ENCODE measurements at regions not wholly inside any gene's neighbourhood (a gene's known extent, or its start where the extent isn't known, plus 50 kb on each side); places are given as distances from the start of the nearest gene placed in this dataset.
A peak's percentile ranks its signal among the peaks of the same experiment; 100 is the strongest.

GRCh38 chr6:11313207-11313606 lies 80.7 kb upstream of the NEDD9 start:
- 100% methylated on average over 1 of the region's 1 CpG for WGBS (ENCODE audit: insufficient coverage)
- Mint-ChIP-seq H3K4me1 (peaks cover 39% of the 10 kb centered on the region), H3K27ac (no peak overlapping the region), H3K36me3 (peaks cover 41 to 53% of the 10 kb centered on the region in 2 donors), H3K27me3 (ENCODE audit: low read depth in 3 of 3) (peaks cover 0 to 1% (median 0%) of the 10 kb centered on the region in 3 donors), H3K9me3 (peaks cover 0 to 6% (median 0%) of the 10 kb centered on the region in 7 donors), H3K4me3 (no peak overlapping the region)
- H3K27ac ChIP-seq (ENCODE audit: low read depth in 1 of 2, low read length in 2 of 2) = no peak overlapping the region
- DNase-seq = no peak
- no peak overlapping the region for H2AFZ ChIP-seq (ENCODE audit: insufficient read depth, low read depth, low read length, poor library complexity, severe bottlenecking)
- H3K36me3 ChIP-seq (replicated peaks in 1 of 2; ENCODE audit: control insufficient read depth in 1 of 2, insufficient read depth in 2 of 2, low read length in 2 of 2) = peaks cover 0 to 34% of the 10 kb centered on the region in 2 donors
- peaks cover 14 to 21% of the 10 kb centered on the region in 2 donors for H3K4me1 ChIP-seq (ENCODE audit: control insufficient read depth in 1 of 2, insufficient read depth in 2 of 2, low read length in 2 of 2)
- no peaks in the 10 kb centered on the region for H3K79me2 ChIP-seq (ENCODE audit: insufficient read depth, low read length)
- intact Hi-C loops (cut with micrococcal nuclease) = loop anchor here in 1 of 2 donors (10.0 kb wide), 2 partner anchors 262 to 1992 kb away; no protein-coding TSS in a partner anchor
- H3K4me2 ChIP-seq (replicated peaks; ENCODE audit: extremely low read depth, low read length, poor library complexity, severe bottlenecking) = no peak overlapping the region
- H3K4me3 ChIP-seq (replicated peaks in 1 of 3; ENCODE audit: low read depth in 2 of 3, low read length in 3 of 3) = no peak overlapping the region
- H3K9ac ChIP-seq (ENCODE audit: insufficient read depth, low read length, poor library complexity, severe bottlenecking) = no peak overlapping the region
- no peaks in the 10 kb centered on the region for H3K27me3 ChIP-seq (ENCODE audit: control insufficient read depth in 2 of 2, insufficient read depth in 2 of 2, low read length in 2 of 2)
- peaks cover 7% of the 10 kb centered on the region for H4K20me1 ChIP-seq (ENCODE audit: insufficient read depth, low read length)
- TF ChIP-seq CTCF (IDR thresholded peaks at IDR 0.05) = peak; percentile 8
- H3K9me3 ChIP-seq (replicated peaks in 1 of 2; ENCODE audit: control insufficient read depth in 1 of 2, insufficient read depth in 1 of 2, low read length in 2 of 2) = no peaks in the 10 kb centered on the region

DNA sequence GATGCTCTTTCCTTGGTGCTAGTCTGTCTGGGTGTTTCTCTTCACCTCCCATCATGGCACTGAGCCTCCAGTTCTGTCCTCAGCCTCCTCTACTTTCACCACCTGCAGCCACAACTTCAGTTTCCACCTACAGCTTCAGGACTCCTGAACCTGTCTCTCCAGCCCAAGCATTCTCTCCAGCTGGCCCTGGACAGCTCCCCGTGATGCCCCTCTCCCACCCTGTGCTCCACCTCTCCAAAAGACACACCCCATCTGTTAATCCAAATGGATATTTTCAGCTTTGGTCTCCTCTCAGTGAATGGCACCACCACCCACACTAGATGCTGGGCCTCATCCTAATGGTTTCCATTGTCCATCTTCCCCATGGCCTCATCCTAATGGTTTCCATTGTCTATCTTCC lies 79.5 kb upstream of the NEDD9 start:
- peaks cover 0 to 1% (median 0%) of the 10 kb centered on the region in 3 donors for H3K27me3 Mint-ChIP-seq (ENCODE audit: low read depth in 3 of 3)
- intact Hi-C loops (cut with micrococcal nuclease) = loop anchor here in 1 of 2 donors (10.0 kb wide), 2 partner anchors 263 to 1993 kb away; no protein-coding TSS in a partner anchor
- peaks cover 30% of the 10 kb centered on the region for H3K4me1 Mint-ChIP-seq

More for the DNA sequence above, 79.5 kb upstream of the NEDD9 start:
- peaks cover 0 to 34% of the 10 kb centered on the region in 2 donors for H3K36me3 ChIP-seq (replicated peaks in 1 of 2; ENCODE audit: control insufficient read depth in 1 of 2, insufficient read depth in 2 of 2, low read length in 2 of 2)
- no peaks in the 10 kb centered on the region for H3K27me3 ChIP-seq (ENCODE audit: control insufficient read depth in 2 of 2, insufficient read depth in 2 of 2, low read length in 2 of 2)
- no peak overlapping the region for H3K4me3 ChIP-seq (replicated peaks in 1 of 3; ENCODE audit: low read depth in 2 of 3, low read length in 3 of 3)
- peaks cover 8 to 14% of the 10 kb centered on the region in 2 donors for H3K4me1 ChIP-seq (ENCODE audit: control insufficient read depth in 1 of 2, insufficient read depth in 2 of 2, low read length in 2 of 2)
- no peak for TF ChIP-seq CTCF (IDR thresholded peaks at IDR 0.05)
- Mint-ChIP-seq H3K4me3 (no peak overlapping the region), H3K36me3 (peaks cover 30 to 49% of the 10 kb centered on the region in 2 donors), H3K9me3 (peaks cover 0 to 6% (median 0%) of the 10 kb centered on the region in 7 donors), H3K27ac (peak overlapping the region in 4 of 7 donors; percentile 26 to 75 (median 39))
- H4K20me1 ChIP-seq (ENCODE audit: insufficient read depth, low read length) = peaks cover 11% of the 10 kb centered on the region
- WGBS (ENCODE audit: insufficient coverage) = 100% methylated on average over 1 of the region's 1 CpG
- H3K27ac ChIP-seq (ENCODE audit: low read depth in 1 of 2, low read length in 2 of 2) = no peak overlapping the region
- H3K79me2 ChIP-seq (ENCODE audit: insufficient read depth, low read length) = no peaks in the 10 kb centered on the region
- no peak overlapping the region for H3K9ac ChIP-seq (ENCODE audit: insufficient read depth, low read length, poor library complexity, severe bottlenecking)
- DNase-seq = no peak
- no peak overlapping the region for H2AFZ ChIP-seq (ENCODE audit: insufficient read depth, low read depth, low read length, poor library complexity, severe bottlenecking)
- H3K4me2 ChIP-seq (replicated peaks; ENCODE audit: extremely low read depth, low read length, poor library complexity, severe bottlenecking) = no peak overlapping the region
- H3K9me3 ChIP-seq (replicated peaks in 1 of 2; ENCODE audit: control insufficient read depth in 1 of 2, insufficient read depth in 1 of 2, low read length in 2 of 2) = no peaks in the 10 kb centered on the region
